ENCODE measurements at regions not wholly inside any gene's neighbourhood (a gene's known extent, or its start where the extent isn't known, plus 50 kb on each side); places are given as distances from the start of the nearest gene placed in this dataset.

- TF ChIP-seq CTCF (IDR thresholded peaks at IDR 0.05) (no peak), ZFX (IDR thresholded peaks at IDR 0.05; ENCODE audit: borderline replicate concordance) (no peak)
Measured at GRCh38 chr1:73104749-73105148, 822.4 kb upstream of the NEGR1 start.

Measured in 22Rv1 (cell line).